GM12872 (cell line): ENCODE measurements at regions not wholly inside any gene's neighbourhood (a gene's known extent, or its start where the extent isn't known, plus 50 kb on each side); places are given as distances from the start of the nearest gene placed in this dataset.

Experiments used
- TF ChIP-seq, protein P1 (sequence below): IDR thresholded peaks from 3 replicates; pipeline ENCODE4 v1.5.1; 2011; ENCODE audit warnings: low read depth, mild to moderate bottlenecking, low read length, moderate library complexity; ENCODE audit not compliant: insufficient read depth

GRCh38 chr14:81886588-81886987 lies 352.9 kb upstream of the SEL1L start:
- TF ChIP-seq, protein P1, sequence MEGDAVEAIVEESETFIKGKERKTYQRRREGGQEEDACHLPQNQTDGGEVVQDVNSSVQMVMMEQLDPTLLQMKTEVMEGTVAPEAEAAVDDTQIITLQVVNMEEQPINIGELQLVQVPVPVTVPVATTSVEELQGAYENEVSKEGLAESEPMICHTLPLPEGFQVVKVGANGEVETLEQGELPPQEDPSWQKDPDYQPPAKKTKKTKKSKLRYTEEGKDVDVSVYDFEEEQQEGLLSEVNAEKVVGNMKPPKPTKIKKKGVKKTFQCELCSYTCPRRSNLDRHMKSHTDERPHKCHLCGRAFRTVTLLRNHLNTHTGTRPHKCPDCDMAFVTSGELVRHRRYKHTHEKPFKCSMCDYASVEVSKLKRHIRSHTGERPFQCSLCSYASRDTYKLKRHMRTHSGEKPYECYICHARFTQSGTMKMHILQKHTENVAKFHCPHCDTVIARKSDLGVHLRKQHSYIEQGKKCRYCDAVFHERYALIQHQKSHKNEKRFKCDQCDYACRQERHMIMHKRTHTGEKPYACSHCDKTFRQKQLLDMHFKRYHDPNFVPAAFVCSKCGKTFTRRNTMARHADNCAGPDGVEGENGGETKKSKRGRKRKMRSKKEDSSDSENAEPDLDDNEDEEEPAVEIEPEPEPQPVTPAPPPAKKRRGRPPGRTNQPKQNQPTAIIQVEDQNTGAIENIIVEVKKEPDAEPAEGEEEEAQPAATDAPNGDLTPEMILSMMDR, result no peak

DNA sequence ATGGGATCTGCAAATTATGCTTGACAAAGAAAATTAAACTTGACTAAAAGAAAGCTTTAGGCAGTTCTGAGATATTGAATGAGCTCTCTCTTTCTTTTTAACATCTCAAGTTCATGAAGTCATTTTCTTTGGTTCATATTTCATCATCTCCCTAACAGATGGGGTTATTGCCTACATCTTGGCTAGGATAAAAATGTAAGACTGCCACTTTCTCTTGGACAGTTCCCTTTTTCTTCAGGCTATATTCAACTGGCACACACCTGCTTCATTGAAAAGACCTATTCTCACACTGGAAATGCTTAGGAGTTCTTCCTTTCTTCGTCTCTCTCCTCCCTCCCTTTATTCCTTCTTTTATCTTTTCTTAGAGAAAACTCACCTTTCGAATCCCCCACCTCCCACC lies 355.9 kb upstream of the SEL1L start:
- TF ChIP-seq, protein P1, result no peak

DNA sequence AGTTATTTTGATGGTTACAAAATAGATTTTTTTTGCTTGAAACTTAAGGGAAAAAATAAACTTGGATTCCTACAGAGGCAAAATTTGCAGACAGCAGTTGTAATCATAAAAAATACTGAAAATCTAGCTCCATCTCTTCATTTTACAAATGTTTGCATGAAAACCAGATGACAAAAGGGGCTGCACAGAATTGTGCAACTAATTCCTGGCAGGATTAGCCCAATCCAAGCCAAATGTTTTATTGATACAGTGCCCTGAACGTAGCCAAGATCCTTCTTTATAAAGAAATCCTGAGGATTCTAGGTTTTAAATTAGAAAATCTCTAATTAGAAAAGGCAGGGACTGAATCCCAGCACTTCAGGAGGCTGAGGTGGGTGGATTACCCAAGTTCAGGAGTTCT lies 356.4 kb upstream of the SEL1L start:
- TF ChIP-seq, protein P1, result no peak

DNA sequence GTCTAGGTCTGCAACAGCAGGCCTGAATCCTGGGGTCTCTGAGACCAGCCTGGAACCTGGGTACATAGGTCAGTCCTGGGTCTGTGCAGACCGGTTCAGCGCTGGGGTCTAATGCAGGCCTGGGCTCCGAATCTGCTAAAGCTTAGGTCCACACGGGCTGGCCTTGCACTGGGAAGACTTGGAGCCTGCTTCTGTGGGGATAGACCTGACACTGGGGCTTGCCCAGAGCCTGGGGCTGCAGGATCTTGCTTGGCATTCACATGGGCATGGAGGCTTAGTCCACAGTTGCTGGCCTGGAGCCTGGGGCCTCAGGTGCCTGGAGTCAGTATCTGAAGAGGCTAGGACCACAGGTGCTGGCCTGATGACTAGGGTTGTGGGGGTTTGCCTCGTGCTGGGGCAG lies 369.8 kb upstream of the SEL1L start:
- TF ChIP-seq, protein P1, result no peak

DNA sequence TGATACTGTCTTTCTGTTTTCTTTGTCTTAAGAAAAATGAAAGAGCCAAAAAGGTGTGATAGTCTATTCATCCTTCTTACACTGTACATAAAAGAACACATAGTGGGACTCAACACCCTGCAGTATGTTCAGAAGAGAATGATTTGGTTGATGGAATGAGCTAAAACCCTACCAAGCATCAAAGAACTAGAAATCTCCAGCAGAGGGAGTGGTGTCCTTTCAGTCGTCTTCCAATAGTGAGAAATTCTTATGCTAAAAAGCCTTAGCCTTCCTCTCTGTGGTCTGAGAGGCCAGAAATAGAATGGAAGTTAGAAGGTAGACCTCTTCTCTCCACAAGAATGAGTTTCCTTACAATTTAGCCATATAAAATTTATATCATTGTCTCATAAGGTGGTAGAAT lies 393.4 kb upstream of the SEL1L start:
- TF ChIP-seq, protein P1, result no peak

DNA sequence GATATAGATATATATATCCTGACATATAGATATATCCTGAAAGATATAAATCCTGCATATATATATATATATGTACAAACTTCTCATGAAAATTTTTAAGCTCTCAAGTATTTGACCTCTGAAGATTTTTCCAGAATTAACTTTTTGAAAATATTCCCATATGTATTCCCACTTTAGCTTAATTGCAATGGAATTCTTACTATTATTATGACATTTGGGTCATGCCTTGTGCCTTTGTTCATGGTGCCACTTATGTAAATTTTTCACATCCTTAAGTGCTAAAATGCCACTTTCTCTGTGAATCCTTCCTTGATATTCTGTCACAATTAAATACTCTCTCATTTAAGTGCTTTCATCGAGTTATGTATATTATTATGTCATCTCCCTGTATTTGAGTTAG lies 398.2 kb upstream of the SEL1L start:
- TF ChIP-seq, protein P1, result no peak

GRCh38 chr14:81936348-81936747 lies 402.7 kb upstream of the SEL1L start:
- TF ChIP-seq, protein P1, result no peak

DNA sequence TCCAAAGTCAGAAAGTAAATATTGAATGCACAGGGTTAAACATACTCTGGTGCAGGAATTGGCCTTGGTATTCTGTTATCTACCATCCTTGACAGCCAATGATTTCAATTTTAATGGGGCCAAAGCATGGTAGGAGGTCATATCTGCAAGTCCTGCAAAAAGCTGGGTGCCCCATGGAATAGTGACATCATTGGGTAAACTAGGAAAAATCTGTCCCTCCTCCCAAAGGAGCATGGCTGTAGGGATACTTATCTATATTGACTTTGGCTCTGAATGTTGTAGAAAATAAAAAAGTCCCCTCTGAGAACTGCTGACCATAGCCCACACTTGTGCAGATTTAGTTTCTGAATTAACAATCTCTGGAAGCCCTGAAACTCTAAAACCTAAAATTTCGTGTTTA lies 403.2 kb upstream of the SEL1L start:
- TF ChIP-seq, protein P1, result no peak
